HepG2 (cell line): ENCODE measurements at regions not wholly inside any gene's neighbourhood (a gene's known extent, or its start where the extent isn't known, plus 50 kb on each side); places are given as distances from the start of the nearest gene placed in this dataset.

Experiments
- AKAP8 ChIP-seq: sonication (generic); formaldehyde crosslinking; IDR thresholded peaks from 2 replicates; pipeline ENCODE4 v1.5.1; 2020; ENCODE audit warnings: mild to moderate bottlenecking, missing genetic modification reagents
- CREM ChIP-seq, 2 experiments: sonication (generic) in 1 of 2; formaldehyde crosslinking in 1 of 2; IDR thresholded peaks; 2 replicates each; pipeline versions ENCODE4 v1.4.0 to v1.6.1; 2016 to 2020; ENCODE audit warnings: antibody characterized with exemption in 1 of 2, mild to moderate bottlenecking in 1 of 2, missing genetic modification reagents in 1 of 2
- CTCF ChIP-seq: sonication (generic); formaldehyde crosslinking; IDR thresholded peaks from 2 replicates; pipeline ENCODE4 v1.5.0; 2020; ENCODE audit warnings: mild to moderate bottlenecking, missing genetic modification reagents, moderate library complexity
- GLI4 ChIP-seq: sonication (generic); formaldehyde crosslinking; IDR thresholded peaks from 2 replicates; pipeline ENCODE4 v1.5.1; 2020; ENCODE audit warnings: missing genetic modification reagents, mild to moderate bottlenecking, moderate library complexity, borderline replicate concordance
- MTA1 ChIP-seq: sonication (generic); formaldehyde crosslinking; IDR thresholded peaks from 2 replicates; pipeline ENCODE4 v1.4.0; 2020; ENCODE audit warnings: missing genetic modification reagents, mild to moderate bottlenecking, borderline replicate concordance
- PAWR ChIP-seq: sonication (generic); formaldehyde crosslinking; IDR thresholded peaks from 2 replicates; pipeline ENCODE4 v1.4.0; 2020; ENCODE audit warnings: missing genetic modification reagents, mild to moderate bottlenecking, borderline replicate concordance
- SMC3 ChIP-seq: IDR thresholded peaks from 2 replicates; pipeline ENCODE4 v1.6.1; 2011; ENCODE audit warnings: low read length, improper control_type of control experiment
- THYN1 ChIP-seq: sonication (generic); formaldehyde crosslinking; IDR thresholded peaks from 2 replicates; pipeline ENCODE4 v1.8.1; 2023; ENCODE audit warnings: low read depth, mild to moderate bottlenecking, moderate library complexity, missing genetic modification reagents, borderline replicate concordance
- ZBTB25 ChIP-seq: IDR thresholded peaks from 2 replicates; pipeline ENCODE4 v1.6.1; 2018; ENCODE audit warnings: missing genetic modification reagents
- ZKSCAN1 ChIP-seq: fragments of 150-350 bp; IDR thresholded peaks from 2 replicates; pipeline ENCODE4 v1.6.1; 2014; ENCODE audit warnings: low read length
- ZNF589 ChIP-seq: sonication (generic); formaldehyde crosslinking; conservative IDR thresholded peaks from 2 replicates; pipeline ENCODE4 v1.8.0; 2022; ENCODE audit warnings: mild to moderate bottlenecking, moderate library complexity, missing genetic modification reagents
- TF ChIP-seq, protein P1 (sequence below): sonication (generic); formaldehyde crosslinking; IDR thresholded peaks from 2 replicates; pipeline ENCODE4 v1.8.1; 2022; ENCODE audit warnings: low read depth, mild to moderate bottlenecking, missing genetic modification reagents

GRCh38 chr18:55818284-55818683 is 230.3 kb upstream of the TCF4 start:
- TF ChIP-seq, protein P1, sequence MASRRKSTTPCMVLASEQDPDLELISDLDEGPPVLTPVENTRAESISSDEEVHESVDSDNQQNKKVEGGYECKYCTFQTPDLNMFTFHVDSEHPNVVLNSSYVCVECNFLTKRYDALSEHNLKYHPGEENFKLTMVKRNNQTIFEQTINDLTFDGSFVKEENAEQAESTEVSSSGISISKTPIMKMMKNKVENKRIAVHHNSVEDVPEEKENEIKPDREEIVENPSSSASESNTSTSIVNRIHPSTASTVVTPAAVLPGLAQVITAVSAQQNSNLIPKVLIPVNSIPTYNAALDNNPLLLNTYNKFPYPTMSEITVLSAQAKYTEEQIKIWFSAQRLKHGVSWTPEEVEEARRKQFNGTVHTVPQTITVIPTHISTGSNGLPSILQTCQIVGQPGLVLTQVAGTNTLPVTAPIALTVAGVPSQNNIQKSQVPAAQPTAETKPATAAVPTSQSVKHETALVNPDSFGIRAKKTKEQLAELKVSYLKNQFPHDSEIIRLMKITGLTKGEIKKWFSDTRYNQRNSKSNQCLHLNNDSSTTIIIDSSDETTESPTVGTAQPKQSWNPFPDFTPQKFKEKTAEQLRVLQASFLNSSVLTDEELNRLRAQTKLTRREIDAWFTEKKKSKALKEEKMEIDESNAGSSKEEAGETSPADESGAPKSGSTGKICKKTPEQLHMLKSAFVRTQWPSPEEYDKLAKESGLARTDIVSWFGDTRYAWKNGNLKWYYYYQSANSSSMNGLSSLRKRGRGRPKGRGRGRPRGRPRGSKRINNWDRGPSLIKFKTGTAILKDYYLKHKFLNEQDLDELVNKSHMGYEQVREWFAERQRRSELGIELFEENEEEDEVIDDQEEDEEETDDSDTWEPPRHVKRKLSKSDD (CRISPR knock-in tag), result no peak
- TF ChIP-seq CTCF (CRISPR knock-in tag) (no peak), PAWR (no peak), ZKSCAN1 (no peak), MTA1 (no peak), THYN1 (no peak), ZBTB25 (CRISPR knock-in tag) (no peak), AKAP8 (CRISPR knock-in tag) (no peak), ZNF589 (no peak), SMC3 (no peak), GLI4 (no peak), CREM (IDR thresholded peaks at IDR 0.05) (no peak), CREM (CRISPR knock-in tag; IDR thresholded peaks at IDR 0.05) (no peak)
